Bronchial epithelial cell (primary cell): ENCODE measurements at regions not wholly inside any gene's neighbourhood (a gene's known extent, or its start where the extent isn't known, plus 50 kb on each side); places are given as distances from the start of the nearest gene placed in this dataset.

Source experiments
- DNase-seq: peaks from one replicate; pipeline ENCODE4 v3.0.0-alpha.2; 2010; ENCODE audit warnings: low read depth
- FAIRE-seq: peaks from 2 replicates; lab custom pipeline; 2011; peaks lifted over from hg19 to GRCh38; lab: Jason Lieb, UNC
- H3K27me3 ChIP-seq: 2 replicates; pipeline ENCODE4 v1.5.1; 2011; ENCODE audit warnings: low read length; ENCODE audit not compliant: control insufficient read depth, insufficient read depth
- H3K36me3 ChIP-seq: 2 replicates; pipeline ENCODE4 v1.5.1; 2011; ENCODE audit warnings: low read length; ENCODE audit not compliant: control insufficient read depth, insufficient read depth
- H3K4me3 ChIP-seq: 2 replicates; pipeline ENCODE4 v1.5.1; 2011; ENCODE audit warnings: mild to moderate bottlenecking, low read depth, low read length, control low read depth
- TF ChIP-seq, protein P1 (sequence below): IDR thresholded peaks from 2 replicates; pipeline ENCODE4 v1.5.1; 2011; ENCODE audit warnings: mild to moderate bottlenecking, moderate library complexity, low read length, control low read depth, inconsistent platforms; ENCODE audit not compliant: insufficient read depth, severe bottlenecking

DNA sequence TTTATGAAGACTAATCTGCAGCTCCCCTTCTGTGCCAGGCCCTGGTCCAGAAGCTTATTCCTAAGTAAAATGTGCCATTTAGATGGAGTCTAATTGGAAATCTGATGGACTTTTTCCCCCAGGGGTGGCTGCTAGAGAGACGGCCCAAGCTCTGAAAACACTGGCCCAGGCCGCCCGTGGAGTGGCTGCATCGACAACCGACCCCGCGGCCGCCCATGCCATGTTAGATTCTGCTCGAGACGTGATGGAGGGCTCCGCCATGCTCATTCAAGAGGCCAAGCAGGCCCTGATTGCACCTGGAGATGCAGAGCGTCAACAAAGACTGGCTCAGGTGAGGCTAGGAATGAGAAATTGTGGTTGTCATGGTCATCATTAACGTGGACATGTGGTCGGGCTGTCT lies 305.8 kb upstream of the TPM1 start:
- TF ChIP-seq, protein P1, sequence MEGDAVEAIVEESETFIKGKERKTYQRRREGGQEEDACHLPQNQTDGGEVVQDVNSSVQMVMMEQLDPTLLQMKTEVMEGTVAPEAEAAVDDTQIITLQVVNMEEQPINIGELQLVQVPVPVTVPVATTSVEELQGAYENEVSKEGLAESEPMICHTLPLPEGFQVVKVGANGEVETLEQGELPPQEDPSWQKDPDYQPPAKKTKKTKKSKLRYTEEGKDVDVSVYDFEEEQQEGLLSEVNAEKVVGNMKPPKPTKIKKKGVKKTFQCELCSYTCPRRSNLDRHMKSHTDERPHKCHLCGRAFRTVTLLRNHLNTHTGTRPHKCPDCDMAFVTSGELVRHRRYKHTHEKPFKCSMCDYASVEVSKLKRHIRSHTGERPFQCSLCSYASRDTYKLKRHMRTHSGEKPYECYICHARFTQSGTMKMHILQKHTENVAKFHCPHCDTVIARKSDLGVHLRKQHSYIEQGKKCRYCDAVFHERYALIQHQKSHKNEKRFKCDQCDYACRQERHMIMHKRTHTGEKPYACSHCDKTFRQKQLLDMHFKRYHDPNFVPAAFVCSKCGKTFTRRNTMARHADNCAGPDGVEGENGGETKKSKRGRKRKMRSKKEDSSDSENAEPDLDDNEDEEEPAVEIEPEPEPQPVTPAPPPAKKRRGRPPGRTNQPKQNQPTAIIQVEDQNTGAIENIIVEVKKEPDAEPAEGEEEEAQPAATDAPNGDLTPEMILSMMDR: no peak
- Histone ChIP-seq H3K36me3 (no peaks in the 10 kb centered on the region), H3K4me3 (no peak overlapping the region), H3K27me3 (no peaks in the 10 kb centered on the region)
- DNase-seq (no peak), FAIRE-seq (no peak)

DNA sequence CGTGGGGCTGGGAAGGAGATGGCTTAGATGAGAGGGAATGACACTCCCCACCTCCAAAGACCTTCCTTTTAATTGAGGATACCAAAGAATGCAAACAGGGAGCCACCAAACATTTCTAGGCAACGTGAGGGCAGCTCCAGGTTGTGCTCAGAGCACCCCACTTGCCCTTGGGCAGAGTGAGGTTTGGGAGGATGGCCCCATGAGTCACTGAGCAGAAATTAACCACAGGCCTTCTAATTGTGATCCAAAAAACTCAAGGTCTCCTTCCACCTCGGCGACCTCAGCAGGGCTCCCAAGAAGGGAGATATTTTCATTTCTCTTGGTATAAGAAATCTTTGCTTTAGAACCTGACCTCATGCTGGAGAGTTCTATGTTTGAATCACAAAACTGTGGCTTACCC lies 305.0 kb upstream of the TPM1 start:
- DNase-seq (no peak), FAIRE-seq (peak; percentile 73)
- no peaks in the 10 kb centered on the region for H3K27me3 ChIP-seq
- H3K4me3 ChIP-seq: no peak overlapping the region
- TF ChIP-seq, protein P1: no peak
- no peaks in the 10 kb centered on the region for H3K36me3 ChIP-seq

DNA sequence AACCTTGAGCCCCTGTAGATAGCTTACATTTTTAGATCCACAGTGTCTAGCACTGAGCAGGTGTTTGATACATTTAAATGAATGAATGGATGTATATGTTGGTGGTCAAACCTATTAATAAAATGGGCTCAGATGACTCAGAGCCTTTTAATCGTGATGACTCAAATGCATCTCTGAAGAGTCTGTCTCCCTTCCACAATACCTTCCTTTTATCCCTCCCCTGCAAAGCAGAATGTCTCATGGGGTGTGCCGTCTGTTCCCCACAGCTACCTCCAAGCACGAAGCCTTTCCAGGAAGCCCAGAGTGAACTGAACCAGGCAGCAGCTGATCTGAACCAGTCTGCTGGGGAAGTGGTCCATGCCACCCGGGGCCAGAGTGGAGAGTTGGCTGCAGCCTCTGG lies 303.5 kb upstream of the TPM1 start:
- FAIRE-seq: no peak
- TF ChIP-seq, protein P1: no peak
- H3K4me3 ChIP-seq: no peak overlapping the region

DNA sequence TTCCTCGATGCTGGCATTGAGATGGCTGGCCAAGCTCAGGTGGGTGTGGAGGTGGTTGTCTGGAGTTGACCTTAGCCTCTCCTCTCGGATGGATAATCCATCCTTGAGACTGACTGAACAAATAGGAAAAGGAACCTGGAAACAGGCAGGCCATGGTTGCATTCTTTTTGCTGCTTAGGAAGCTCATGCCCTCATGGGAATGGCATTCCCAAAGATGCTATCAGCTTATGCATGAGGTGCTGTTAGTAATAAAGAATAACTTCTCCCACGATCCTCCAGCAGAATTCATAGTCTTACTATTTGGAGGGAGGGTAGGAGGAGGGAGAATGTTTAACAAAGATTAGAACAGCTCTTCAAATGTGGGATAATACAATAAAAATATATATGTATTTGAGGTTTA lies 303.0 kb upstream of the TPM1 start:
- FAIRE-seq: peak; percentile 79
- TF ChIP-seq, protein P1: no peak
- Histone ChIP-seq H3K27me3 (no peaks in the 10 kb centered on the region), H3K4me3 (no peak overlapping the region), H3K36me3 (no peaks in the 10 kb centered on the region)
- no peak for DNase-seq

More for the DNA sequence above, 303.5 kb upstream of the TPM1 start:
- no peaks in the 10 kb centered on the region for H3K36me3 ChIP-seq
- DNase-seq: peak; percentile 93
- no peaks in the 10 kb centered on the region for H3K27me3 ChIP-seq

DNA sequence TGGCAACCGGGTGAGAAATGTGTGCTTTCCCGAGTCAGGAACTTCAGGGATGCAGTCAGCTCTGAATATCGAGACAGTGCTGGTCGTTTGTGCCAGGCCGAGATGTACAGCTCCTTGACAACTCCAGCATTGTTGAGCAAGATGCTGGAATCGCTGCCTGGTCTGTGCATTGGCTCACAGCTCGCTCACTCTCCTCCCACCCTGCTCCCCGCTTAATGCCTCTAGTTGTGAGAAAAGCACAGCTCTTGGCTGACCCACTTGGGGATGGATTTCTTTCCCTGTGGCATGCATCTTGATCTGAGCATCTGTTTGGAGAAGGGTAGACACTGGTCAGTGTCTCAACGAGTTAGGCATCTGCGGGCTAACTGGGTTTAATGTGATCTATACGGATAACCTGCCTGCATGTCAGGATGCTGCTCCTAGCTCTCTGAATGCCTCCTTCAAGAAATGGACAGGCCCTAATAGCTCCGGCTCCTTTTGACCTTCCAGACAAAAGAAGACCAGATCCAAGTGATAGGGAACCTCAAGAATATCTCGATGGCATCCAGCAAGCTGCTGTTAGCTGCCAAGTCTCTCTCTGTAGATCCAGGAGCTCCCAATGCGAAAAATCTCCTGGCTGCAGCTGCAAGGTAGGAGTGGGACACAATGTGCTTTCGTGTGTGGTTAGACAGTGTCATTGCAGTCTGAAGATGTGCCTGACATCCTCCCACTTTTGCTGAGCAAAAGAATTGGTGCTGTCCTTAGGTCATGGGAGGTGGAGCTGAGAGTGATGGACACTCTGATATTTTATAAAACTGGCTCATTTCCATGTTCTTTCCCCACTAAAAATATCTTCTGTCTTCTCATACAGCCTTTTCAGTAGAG lies 302.2 kb upstream of the TPM1 start:
- no peaks in the 10 kb centered on the region for H3K36me3 ChIP-seq
- no peak for FAIRE-seq

More for the DNA sequence above, 302.2 kb upstream of the TPM1 start:
- TF ChIP-seq, protein P1: no peak
- H3K4me3 ChIP-seq: no peak overlapping the region
- no peak for DNase-seq
- no peaks in the 10 kb centered on the region for H3K27me3 ChIP-seq
